ENCODE measurements at regions not wholly inside any gene's neighbourhood (a gene's known extent, or its start where the extent isn't known, plus 50 kb on each side); places are given as distances from the start of the nearest gene placed in this dataset.
A peak's percentile ranks its signal among the peaks of the same experiment; 100 is the strongest.

DNA sequence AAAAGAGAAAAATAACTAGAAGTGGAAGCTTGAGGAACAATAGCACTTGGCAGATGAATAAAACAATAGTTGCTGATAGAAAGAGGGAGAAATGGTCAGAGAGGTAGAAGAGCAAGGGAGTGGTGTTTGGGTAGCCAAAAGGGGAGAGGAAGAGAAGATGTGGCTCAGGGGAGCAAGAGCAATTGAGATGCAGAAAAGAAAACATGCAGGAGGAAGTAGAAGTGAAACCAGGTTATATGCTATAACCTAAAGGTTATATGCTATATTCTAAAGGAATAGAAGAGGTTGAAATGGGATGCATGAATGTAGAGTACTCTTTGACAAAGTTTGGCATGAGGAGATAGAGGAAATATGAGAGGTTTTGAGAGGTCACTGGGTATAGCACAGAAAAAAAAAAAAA, 759.5 kb downstream of the SATB2 start:
- DNase-seq, result no peak

DNA sequence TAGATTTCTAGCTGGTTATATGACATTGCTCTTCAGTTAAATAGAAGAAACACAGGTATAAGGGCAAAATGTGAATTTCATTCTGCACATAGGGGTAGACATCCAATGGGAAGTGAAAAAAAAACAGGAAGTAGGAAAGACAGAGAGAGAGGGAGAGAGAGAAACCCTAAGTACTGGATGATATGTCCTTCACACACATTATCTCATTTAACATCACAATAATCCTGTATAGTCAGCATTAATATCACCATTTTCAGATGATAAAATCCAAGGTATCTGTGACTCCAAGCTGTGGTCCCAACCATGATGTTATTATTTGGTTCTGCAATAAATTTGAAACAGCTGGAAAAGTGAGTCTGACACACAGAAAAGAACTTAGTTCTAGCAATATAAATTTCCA, 759.9 kb downstream of the SATB2 start:
- no peak for DNase-seq

DNA sequence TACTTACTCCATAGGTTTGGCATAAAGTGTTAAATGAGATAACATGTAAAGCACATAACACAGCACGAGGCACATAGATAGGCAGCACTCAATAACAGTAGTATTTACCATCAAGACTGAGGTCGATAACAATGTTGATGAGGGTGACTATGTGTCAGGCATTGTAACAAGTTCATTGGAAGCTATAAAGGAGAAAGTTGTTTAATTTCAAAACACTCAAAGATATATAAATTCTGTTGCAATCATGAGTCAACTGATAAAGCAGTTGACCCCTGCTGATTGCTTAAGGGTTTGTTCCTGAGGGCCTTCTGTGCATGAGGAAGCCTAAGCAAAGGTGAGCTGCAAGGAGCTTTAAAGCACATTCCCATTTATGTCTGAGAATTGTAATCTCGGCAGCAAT, 760.5 kb downstream of the SATB2 start:
- DNase-seq, result no peak

DNA sequence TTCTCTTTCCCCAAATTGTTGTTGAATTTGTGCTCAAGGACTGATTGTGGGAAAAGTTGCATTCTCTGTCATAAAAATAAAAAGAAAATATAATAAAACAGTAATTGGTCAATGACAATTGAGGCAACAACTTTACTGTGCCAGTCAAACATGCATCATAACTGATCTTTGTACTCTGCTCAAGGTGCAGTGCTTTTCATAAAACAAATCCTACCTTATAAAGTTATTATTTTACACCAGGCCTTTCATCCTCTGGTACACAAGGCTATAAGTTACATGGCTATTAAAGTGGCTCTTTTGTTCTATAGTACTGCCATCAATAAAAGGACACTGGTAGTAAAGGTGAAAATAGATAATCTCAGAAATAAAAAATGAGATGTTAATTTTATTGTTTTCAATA, 761.9 kb downstream of the SATB2 start:
- no peak for DNase-seq

DNA sequence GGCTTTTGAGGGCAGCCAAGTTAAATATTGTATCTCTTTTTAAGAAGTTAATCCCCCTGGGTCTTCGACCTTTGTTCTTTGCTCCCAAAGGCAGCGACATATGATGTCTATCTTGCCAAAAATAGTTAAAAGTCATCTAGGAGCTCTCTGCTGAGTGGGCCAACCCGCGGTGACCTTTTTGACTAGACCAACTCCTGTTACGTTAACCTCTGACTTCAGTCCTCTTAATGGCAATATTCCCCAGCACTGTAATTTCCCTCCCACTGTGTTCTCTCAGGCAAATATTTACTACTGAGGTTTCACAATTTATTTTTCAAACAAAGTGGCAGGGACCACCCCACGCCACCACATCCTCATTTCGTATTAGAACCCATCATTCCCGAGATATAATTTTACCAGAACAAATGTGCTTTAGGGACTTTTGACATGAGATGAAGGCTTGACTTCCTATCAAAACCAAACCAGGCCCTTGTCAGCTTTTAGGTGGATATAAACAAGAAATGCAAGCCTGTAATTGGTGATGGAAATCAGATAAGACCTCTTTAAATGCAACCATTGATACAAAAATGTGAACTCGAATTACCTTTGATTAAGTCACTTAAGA, 764.7 kb downstream of the SATB2 start:
- DNase-seq, result no peak

DNA sequence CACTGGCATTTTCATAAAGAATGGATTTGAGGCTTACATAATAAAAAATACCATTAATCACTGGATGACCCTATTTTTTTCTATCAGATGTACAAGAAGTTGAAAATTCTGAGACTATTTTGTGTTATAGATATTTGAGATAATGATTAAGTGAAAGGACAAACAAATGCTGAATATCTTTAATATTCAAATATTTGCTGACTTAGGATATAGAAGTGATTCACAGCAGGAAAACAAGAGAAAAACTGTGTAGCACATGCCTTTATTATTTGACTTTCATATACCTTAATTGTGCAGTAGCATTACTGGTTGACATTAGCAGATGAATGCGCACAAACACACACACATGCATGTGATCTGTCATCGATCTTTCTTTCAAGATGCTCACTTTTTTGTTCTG, 766.5 kb downstream of the SATB2 start:
- no peak for DNase-seq

DNA sequence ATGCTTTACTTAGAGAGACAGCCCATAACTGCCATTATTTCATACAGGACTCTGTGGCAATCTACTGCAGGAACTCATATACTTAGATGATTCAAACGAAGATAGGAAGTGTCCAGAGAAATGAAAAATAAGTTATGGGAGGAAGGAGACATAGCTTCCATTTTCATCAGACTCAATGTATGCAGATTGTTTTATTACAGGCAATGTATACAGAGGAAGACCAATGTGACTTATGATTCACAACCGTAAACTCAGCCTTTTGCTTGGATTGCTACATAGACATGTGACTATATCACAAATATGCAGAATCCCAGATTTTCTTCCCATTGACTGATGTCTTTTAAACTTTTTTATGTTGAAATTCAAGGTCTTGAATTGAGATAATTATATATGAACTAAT, 793.4 kb downstream of the SATB2 start:
- no peak for DNase-seq

DNA sequence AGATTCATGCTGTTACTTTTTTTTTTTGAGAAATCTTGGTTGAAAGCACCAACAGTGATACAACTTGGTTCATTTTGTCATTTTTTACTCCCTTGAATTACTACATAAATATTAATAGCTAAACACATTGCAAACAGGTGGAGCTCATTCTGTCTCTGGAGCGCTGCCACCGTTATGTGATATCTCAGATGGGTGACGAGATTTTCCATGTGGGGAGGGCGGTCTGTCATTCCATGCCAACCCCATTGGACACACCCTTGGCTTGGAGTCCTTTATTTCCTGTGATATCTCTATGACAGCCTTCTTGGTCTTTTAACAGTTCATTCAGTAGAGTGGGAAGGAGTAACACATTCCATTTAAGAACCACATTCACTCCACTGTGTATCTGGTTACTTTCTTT, 794.8 kb downstream of the SATB2 start:
- peak; percentile 19 for DNase-seq

DNA sequence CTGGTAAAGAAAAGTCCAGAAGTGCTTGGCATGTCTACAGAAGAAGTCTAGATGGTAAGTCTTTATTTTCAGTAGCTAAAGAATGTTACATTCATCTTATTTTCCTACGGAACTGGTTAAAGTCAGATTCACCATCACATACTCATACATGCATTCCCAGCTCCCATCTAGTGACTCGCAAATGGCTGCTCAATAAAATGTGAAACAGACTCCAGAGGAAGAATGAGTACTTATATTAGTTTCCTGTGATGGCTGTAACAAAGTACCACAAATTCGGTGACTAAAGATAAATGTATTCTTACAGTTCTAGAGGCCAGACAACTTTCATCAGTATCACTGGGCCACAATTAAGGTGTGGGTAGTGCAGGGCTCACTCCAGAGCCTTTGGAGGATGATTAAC, 797.2 kb downstream of the SATB2 start:
- DNase-seq, result no peak

DNA sequence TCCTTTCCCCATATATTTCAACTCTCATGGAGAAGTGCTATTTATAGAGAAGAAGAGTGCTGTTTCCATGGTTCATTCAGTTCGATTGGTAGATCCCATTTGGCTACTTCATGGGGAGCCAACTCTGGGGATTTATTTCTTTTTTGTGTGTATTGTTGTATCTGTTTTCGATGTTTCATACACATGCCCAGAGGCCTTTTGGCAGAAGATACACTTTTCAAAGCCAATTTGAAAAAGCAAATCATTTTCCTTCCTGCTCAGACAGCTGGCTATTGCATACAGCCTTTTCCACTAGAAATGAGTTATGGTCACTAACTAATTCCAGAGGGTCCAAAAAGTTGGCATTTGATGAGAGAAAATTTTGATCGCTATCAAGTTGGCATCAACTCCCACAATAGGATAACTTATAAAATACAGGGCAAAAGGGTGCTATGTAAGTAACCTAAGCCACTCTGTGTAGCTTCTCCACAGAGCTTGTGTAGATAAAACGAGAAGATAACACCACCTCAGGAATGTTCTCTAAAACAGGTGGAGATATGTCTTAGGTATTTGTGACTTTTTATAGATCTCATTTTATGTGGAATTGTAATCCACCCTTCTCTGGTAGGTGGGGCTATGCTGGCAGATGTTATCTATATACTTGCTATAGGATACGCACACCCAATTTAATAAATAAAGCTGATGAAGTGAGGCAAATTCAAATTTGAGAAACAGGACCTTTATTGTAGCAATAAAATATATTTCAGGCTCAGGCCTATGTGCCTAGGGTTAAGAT, 798.5 kb downstream of the SATB2 start:
- DNase-seq, result peak; percentile 18

DNA sequence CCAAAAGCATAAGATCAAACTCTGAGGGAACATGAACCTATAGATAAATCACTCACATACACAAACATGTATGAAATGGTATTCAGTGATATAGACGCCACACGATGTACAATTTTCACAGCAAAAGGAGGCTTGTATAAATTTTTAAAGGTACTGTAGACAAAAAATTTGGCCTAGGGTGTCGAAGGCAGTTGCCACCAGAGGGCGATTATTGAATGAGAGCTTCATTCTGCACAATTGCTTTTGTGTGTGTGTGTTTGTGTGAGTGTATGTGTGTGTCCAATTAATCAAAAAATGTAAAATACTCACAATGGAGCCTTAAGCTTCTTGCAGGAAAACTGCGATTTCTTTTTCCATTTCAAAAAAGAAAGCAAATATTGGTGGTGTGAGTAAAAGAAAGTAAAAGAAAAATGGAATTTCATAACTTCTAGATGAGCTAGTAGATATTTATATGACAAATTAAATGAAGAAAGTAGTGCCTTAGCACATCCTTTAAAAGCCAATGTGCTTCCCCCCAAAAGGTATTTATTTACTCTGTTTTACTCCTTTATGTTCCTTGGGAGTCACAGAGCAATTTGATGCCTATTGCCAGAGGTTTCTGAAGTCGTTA, 800.1 kb downstream of the SATB2 start:
- no peak for DNase-seq

DNA sequence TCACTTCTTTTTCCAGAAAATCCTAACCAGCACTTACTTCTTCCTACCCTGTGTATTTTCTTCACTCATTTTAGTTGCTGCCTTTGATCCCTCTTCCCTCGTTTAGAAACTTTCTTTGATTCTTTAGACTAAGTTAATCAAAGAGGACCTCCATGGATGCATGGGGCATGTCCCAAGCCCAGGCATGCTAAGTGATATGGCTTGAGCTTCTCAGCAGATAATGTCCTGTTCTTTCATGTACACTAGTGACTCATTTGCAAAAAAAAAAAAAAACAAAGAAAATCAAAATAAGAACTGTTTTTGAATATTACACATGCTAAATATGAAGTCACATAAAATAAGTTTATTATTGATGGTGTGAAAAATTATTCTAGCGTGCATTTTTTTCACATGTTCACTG, 800.9 kb downstream of the SATB2 start:
- DNase-seq, result no peak

DNA sequence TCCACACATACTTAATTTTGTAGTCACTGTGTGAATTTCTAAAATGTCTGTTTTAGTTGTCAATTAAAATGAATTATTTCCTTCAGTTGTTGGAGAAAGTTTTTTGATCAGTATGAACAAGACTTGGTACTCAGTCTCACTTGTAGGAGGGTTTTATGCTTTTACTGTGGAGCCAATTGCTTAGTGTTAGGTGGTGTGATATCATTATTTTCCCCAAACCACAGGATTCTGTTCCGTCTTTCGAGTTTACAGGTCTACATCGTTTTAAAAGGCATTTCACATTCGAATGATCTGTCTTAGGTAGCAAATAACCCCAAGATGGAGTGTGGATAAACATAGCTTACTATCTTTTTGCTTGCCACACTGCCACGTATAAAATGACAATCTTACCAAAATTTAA, 803.1 kb downstream of the SATB2 start:
- no peak for DNase-seq

DNA sequence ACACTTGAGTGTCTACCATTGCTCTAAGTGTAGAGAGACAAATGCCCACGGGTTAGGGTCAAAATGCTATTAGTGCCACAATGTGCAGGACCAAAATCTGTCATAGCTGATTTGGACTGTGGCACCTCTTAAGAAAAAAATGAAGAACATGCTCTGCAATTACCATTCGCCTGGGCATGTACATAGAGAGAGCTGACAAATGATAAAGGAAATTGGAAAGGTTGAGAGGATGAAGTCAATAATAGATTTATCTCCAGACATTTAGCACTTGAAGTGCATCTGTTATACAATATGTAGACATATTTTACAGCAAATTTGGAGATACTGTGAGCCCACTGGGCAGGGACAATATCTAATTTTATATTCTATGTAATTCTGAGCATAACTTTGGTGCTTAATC, 804.4 kb downstream of the SATB2 start:
- no peak for DNase-seq

DNA sequence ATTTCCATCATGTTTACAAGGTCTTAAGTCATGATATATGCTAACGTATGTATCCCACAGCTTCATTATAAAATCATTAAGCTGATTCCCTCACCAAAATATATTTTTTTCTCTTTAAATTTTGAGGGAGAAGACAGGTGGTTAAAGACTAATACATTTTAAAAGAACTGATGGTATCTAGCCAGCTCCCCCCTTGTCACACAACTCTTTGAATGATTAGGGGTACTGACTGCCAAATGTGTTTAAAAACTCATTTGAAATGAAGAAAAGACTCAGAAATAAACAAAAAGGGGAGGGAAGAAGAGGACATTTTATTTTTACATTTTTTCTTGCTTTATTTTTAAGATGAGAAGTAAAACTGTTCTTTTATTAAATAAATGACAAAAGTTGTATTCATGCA, 805.3 kb downstream of the SATB2 start:
- DNase-seq, result no peak

DNA sequence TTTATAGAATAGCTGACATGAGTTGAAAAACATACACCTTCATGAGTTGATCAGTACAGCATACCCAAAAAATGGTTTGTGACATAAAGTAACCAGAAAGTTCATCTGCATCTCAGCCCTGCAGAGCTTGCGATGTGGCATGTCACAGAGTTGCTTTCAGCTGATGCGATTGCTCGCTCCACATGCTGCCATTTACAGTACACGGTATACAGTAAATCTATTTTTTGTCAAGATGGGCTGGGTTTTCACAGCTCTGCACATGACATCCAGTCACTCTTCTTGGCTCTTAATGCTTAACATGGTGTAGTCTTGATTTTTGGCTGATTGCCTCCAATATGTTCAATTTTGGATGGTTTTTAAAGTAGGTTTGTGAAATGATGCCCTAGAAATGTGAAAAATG, 811.9 kb downstream of the SATB2 start:
- no peak for DNase-seq

DNA sequence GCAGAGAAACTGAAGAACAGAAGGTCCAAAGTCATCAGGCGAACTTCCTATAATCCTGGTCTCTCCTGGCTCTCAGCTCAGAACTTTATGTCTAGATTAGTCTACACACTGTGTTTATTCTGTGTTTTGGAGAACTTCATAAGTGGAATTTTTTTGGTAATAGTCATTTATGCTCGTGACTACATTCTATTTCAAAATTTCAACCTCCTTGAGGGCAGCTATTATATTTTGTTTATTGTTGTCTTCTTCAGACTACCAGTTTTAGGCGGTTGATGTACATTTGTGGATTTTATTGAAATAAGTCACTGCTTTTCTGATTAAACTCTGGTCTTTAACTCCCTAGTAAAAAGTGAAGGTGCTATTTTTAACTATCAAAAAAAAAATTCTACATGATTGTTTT, 816.6 kb downstream of the SATB2 start:
- DNase-seq, result no peak

DNA sequence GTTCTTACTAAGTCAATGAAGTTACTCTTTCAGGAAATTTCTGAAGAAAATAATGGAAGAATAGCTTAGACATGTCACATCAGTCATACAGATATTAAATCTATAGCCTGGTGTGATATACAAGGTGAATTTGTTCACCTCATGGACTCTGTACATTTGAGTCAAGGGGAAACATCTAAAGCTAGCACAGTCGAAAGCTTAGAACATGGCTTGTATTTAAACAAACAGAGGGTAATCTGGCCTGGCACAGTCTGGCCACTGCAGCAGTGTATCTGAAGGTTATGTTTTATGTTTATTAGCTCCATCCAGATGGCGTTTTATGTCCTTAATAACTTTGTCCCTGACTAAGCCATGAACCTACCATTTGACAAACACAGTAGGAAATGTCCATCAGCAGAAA, 817.3 kb downstream of the SATB2 start:
- DNase-seq, result no peak

DNA sequence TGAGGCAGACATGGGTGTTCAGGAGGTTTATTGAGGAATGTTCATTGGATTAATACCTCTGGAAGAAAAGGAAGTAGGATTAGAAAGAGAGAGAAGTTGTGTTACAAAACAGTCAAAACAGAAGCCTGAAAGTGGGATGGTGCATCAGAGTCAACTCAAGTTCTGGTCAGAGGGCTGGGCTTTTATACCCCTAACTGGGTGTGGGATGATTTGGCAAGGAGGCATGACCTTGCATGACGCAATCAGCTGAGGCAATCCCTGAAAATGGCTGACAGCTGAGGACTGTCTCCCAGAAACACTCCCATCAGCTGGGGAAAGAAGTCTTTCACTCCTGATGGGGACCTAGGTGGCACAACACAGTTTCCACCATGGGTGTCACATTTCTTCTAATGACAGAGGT, 818.2 kb downstream of the SATB2 start:
- no peak for DNase-seq

DNA sequence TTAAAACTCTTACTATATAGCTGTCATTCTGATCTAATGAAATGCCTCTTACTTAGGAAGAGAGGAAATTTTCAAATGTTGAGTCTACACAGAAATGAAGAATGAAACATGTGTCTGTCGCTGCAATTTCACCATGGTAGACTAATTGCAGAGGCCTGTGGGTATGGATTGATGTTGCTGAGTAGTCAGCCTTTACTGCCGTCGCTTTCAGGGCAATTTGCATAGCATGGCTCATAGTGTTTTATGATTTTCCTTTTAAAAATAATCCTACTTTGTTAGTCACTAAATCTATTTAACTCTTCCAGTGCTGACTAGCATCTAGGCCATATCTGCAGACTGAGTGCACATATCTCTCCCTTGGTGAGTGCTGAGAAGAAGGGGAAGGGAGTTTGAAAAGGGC, 819.2 kb downstream of the SATB2 start:
- DNase-seq, result no peak

DNA sequence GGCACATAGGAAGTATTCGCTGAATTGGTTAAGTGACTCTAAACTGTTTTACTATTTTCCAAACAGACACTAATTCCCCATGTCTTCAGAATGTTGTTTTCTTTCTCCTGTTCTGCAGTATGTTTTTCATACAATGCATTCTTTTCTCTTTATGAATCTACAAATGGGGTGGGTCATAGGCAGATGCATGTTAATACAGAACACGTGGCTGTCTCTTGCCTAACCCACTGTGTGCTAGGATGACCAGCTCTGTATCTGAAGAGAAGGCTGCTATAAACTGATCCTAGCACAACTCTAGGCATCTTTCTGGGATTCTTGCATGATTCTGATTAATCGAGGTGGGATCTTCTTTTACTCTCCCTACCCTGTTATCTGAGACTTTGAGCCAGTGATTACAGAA, 826.0 kb downstream of the PLCL1 start:
- DNase-seq, result no peak

DNA sequence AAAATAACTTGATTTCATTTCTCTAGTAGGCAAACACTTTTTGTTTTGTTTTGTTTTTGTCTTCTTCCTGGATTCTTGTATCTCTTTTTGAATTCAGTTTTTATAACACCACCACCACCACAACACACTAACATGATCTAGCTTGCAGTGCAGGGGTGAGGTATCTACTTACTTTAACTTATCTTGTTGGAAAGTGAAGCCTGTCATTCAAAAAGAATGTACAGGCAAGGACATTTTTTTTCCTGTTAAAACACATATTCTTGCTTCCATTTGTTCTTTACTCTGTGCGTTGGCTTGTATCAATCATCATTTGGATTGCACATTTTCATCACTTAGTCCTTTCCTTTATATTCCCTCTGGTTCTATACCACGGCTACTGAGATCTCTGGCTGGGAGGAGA, 824.2 kb downstream of the PLCL1 start:
- DNase-seq, result no peak

DNA sequence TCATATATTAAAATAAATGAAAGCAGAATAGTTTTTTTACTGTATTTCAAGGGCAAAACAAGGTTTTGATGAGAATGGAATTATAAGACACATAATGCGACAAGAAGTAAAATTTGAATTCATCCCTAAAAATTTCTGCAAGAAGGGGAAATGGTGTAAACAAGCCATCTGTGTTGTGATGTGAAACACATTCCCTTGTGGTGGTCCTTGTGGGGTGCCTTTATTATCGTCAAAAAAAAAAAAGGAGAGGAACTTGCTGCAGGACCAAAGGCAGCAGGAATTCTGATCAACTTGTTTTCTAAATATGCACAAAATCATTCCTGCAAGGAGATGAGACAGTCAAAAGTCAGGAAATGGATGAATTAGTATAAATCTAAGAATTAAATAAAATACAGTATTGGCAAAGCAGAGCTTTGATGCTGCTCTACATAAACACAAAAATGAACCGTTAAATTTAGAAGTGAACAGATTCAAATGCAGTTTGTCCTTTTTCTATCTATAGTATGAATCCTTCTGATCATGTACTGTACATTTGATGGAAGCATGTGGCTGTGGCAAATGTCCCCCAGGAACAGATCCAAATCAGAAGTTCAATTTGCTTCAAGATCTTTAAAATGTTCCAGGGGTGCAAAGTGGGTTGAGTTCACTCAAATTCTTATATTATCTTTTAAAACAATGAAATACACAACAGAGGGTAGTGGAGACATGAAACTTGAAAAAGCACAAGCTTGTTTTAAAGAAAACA, 818.8 kb downstream of the PLCL1 start:
- no peak for DNase-seq

DNA sequence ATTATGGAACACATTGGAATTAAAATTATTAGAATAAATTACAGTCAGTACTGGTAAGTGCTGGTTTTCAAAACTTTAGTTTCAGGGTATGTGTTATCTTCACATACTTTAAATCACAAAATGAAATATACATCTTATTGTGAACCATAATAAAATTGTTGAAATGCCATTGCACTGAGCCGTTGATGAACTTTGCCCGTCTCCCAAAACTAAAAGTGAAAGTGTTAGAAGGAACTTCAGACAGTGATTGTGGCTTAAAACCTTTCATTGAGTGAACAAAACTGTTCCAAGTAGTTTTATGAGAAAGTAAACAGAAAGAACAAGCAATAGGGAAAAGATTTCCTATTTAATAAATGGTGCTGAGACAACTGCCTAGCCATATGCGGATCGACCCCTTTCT, 811.6 kb downstream of the PLCL1 start:
- DNase-seq, result no peak

Data from hindlimb muscle (tissue), 1 donor.